K562 (cell line): ENCODE measurements at regions not wholly inside any gene's neighbourhood (a gene's known extent, or its start where the extent isn't known, plus 50 kb on each side); places are given as distances from the start of the nearest gene placed in this dataset.

ENCODE experiments used
- ATAC-seq: fragments of 200-7000 bp; cut with Tn5 transposase; 3 replicates; pipeline ENCODE4 v1.9.1; 2020; ENCODE audit warnings: moderate library complexity
- BruUV-seq: library from RNA; stranded (reverse); fragments of 400-500 nt; replicated peaks from 2 replicates; lab custom pipeline; 2021; lab: Mats Ljungman, UMichigan
- CTCF ChIA-PET: fragments of 300-600 bp; formaldehyde crosslinking; extraction: SDS; loops from one replicate; lab custom pipeline; 2021; ENCODE audit warnings: low intra/inter-chr PET ratio; lab: Yijun Ruan, JAX
- POLR2A ChIA-PET: fragments of 300-600, 350-650 bp; sonication (Branson Sonifier 250); formaldehyde crosslinking; extraction: SDS; loops from one replicate; lab custom pipeline; 2021; ENCODE audit warnings: antibody characterized with exemption, inconsistent platforms; lab: Yijun Ruan, JAX
- DNase-seq, 4 experiments: peaks; one replicate each; pipeline versions ENCODE4 v3.0.0 to v3.0.0-alpha.2; 2011 to 2018; ENCODE audit warnings: low spot score in 3 of 4, mixed read lengths in 3 of 4; ENCODE audit errors: extremely low read depth in 1 of 4
- FAIRE-seq: peaks from 2 replicates; lab custom pipeline; 2011; peaks lifted over from hg19 to GRCh38; lab: Jason Lieb, UNC
- H2AFZ ChIP-seq: 2 replicates; pipeline ENCODE4 v1.6.0; 2011; ENCODE audit warnings: low read depth, low read length, control low read depth, inconsistent platforms
- H3K27ac ChIP-seq: fragments of 200-600 bp; 3 replicates; pipeline ENCODE4 v1.8.0; 2011; ENCODE audit warnings: low read depth, mild to moderate bottlenecking, control low read depth, inconsistent platforms, low read length, moderate library complexity, mixed read lengths; ENCODE audit errors: extremely low read depth
- H3K27me3 ChIP-seq, 2 experiments: fragments of 300-600 bp in 1 of 2; 2 replicates in 1 of 2; 3 replicates in 1 of 2; pipeline versions ENCODE4 v1.6.0 to v1.8.0; 2011; ENCODE audit warnings: inconsistent platforms in 2 of 2, low read length in 2 of 2, mild to moderate bottlenecking in 1 of 2, mixed read lengths in 1 of 2, moderate library complexity in 1 of 2; ENCODE audit not compliant: control insufficient read depth in 2 of 2, insufficient read depth in 2 of 2
- H3K36me3 ChIP-seq: fragments of 300-600 bp; 3 replicates; pipeline ENCODE4 v1.8.0; 2011; ENCODE audit warnings: mild to moderate bottlenecking, low read length, inconsistent platforms; ENCODE audit not compliant: control insufficient read depth, insufficient read depth
- H3K4me1 ChIP-seq, 2 experiments: fragments of 200-600 bp in 1 of 2; replicated peaks in 1 of 2; 2 replicates in 1 of 2; 3 replicates in 1 of 2; pipeline versions ENCODE4 v1.5.1 to v1.8.0; 2011; ENCODE audit warnings: inconsistent platforms in 2 of 2, low read length in 2 of 2, mild to moderate bottlenecking in 1 of 2, mixed read lengths in 1 of 2, moderate library complexity in 1 of 2; ENCODE audit not compliant: control insufficient read depth in 2 of 2, insufficient read depth in 2 of 2
- H3K4me2 ChIP-seq: 2 replicates; pipeline ENCODE4 v1.6.1; 2011; ENCODE audit warnings: low read length, control low read depth, inconsistent platforms, mixed read lengths; ENCODE audit not compliant: insufficient read depth
- H3K4me3 ChIP-seq: fragments of 200-600 bp; sonication (generic), shearing (Covaris generic); 2 replicates; pipeline ENCODE4 v1.5.1; 2016; ENCODE audit warnings: control low read depth, inconsistent platforms
- H3K79me2 ChIP-seq: fragments of 200-600 bp; 3 replicates; pipeline ENCODE4 v1.8.0; 2011; ENCODE audit warnings: low read length, inconsistent platforms; ENCODE audit not compliant: control insufficient read depth, insufficient read depth
- H3K9ac ChIP-seq, 2 experiments: 2 replicates each; pipeline versions ENCODE4 v1.6.0 to v1.6.1; 2011; ENCODE audit warnings: low read depth in 2 of 2, low read length in 2 of 2, control low read depth in 1 of 2, inconsistent platforms in 1 of 2, mild to moderate bottlenecking in 1 of 2, mixed read lengths in 1 of 2; ENCODE audit not compliant: insufficient read depth in 1 of 2
- H3K9me1 ChIP-seq: one replicate; pipeline ENCODE4 v1.6.0; 2011; ENCODE audit warnings: inconsistent platforms, mild to moderate bottlenecking, low read length, moderate library complexity; ENCODE audit not compliant: control insufficient read depth, insufficient read depth
- H3K9me3 ChIP-seq: replicated peaks from 2 replicates; pipeline ENCODE4 v1.5.1; 2011; ENCODE audit warnings: low read depth, low read length, inconsistent platforms; ENCODE audit not compliant: control insufficient read depth, insufficient read depth
- H4K20me1 ChIP-seq: replicated peaks from 2 replicates; pipeline ENCODE4 v1.6.1; 2011; ENCODE audit warnings: low read length, inconsistent platforms, mixed read lengths; ENCODE audit not compliant: control insufficient read depth, insufficient read depth
- ELF4 ChIP-seq: fragments of 450-650 bp; formaldehyde crosslinking; IDR thresholded peaks from 2 replicates; pipeline ENCODE4 v1.4.0; 2022; ENCODE audit warnings: missing genetic modification characterization
- ETS2 ChIP-seq: IDR thresholded peaks from 2 replicates; pipeline ENCODE4 v1.6.1; 2016; ENCODE audit warnings: borderline replicate concordance, missing genetic modification characterization, mild to moderate bottlenecking, moderate library complexity, missing compliant biosample characterization; ENCODE audit not compliant: poor library complexity, severe bottlenecking
- PHB2 ChIP-seq: fragments of 450-650 bp; IDR thresholded peaks from 2 replicates; pipeline ENCODE4 v1.6.1; 2017; ENCODE audit warnings: low read depth
- RNF2 ChIP-seq: sonication (generic); IDR thresholded peaks from 2 replicates; pipeline ENCODE4 v1.6.1; 2016
- SREBF1 ChIP-seq: fragments of 150-350 bp; IDR thresholded peaks from 2 replicates; pipeline ENCODE4 v1.6.1; 2014; ENCODE audit warnings: antibody characterized with exemption, low read depth, low read length, borderline replicate concordance
- ZBTB43 ChIP-seq: sonication (generic); formaldehyde crosslinking; IDR thresholded peaks from 2 replicates; pipeline ENCODE4 v1.8.0; 2023; ENCODE audit warnings: mild to moderate bottlenecking, missing genetic modification reagents
- ZNF76 ChIP-seq: fragments of 250-450 bp; sonication (Bioruptor Pico); IDR thresholded peaks from 2 replicates; pipeline ENCODE4 v1.4.0; 2020; ENCODE audit warnings: mild to moderate bottlenecking, moderate library complexity, borderline replicate concordance
- ZZZ3 ChIP-seq: fragments of 450-650 bp; IDR thresholded peaks from 2 replicates; pipeline ENCODE4 v1.6.1; 2016; ENCODE audit warnings: antibody characterized with exemption, mild to moderate bottlenecking, moderate library complexity
- WGBS: fragments of 100-300 bp; shearing (Covaris generic); methylation state at CpG from one replicate; pipeline ENCODE4 v1.1.6; 2016; ENCODE audit warnings: low coverage, mixed read lengths; ENCODE audit not compliant: insufficient coverage; ENCODE audit errors: missing lambda C conversion rate; 5-methylcytosine and 5-hydroxymethylcytosine counted together
- in situ Hi-C: fragments of 300-500 bp; cut with MboI; formaldehyde crosslinking; loops from 4 replicates; pipeline ENCODE4 v1.15.0; 2018; ENCODE audit warnings: inconsistent platforms, mixed read lengths
- intact Hi-C: fragments of 100-400 bp; cut with micrococcal nuclease; formaldehyde crosslinking; loops from 2 replicates; pipeline ENCODE4 v1.14.2; 2022

DNA sequence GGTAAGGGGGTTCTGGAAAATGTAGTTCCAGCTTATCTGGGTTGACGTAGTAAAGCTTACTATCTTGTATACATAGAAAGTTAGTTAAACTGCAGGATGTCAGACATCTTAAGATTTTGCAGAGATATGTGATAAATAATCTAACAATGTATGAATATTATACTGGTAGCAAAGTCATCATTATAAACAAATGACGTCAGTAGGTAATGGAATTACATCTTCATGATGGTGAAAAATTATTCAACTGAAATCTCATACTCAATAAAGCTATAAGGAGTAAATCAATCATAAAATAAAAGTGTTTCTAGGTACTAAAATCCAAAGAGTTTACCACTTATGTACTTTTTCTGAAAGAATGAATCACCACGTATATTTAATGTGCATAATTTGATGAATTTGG lies 217.3 kb upstream of the CDH10 start:
- Histone ChIP-seq H4K20me1 (no peaks in the 10 kb centered on the region), H3K4me2 (no peak overlapping the region), H3K79me2 (no peaks in the 10 kb centered on the region), H3K9me1 (no peaks in the 10 kb centered on the region), H3K27ac (no peak overlapping the region), H3K4me3 (no peak overlapping the region), H3K9ac (no peak overlapping the region), H2AFZ (no peak overlapping the region), H3K4me1 (no peaks in the 10 kb centered on the region), H3K36me3 (no peaks in the 10 kb centered on the region), H3K27me3 (no peaks in the 10 kb centered on the region)
- no peak for ATAC-seq
- CTCF ChIA-PET = no interaction called here
- DNase-seq = no peak
- POLR2A ChIA-PET = interaction anchor here (0.6 kb wide), 1 partner anchor 1990 kb away, joined by 3 read pairs; no protein-coding TSS in a partner anchor
- WGBS = 0% methylated on average over 3 of the region's 3 CpGs
- BruUV-seq = no TSS peak
- no peak for FAIRE-seq
- TF ChIP-seq ZBTB43 (CRISPR knock-in tag) = no peak
- TF ChIP-seq PHB2 = no peak
- TF ChIP-seq ZZZ3 = no peak
- no peak for TF ChIP-seq ETS2
- TF ChIP-seq RNF2 = no peak
- TF ChIP-seq ZNF76 = no peak
- no peak for TF ChIP-seq SREBF1
- TF ChIP-seq ELF4 = no peak
- TF ChIP-seq, all 486 proteins: peak for 0
- H3K9me3 ChIP-seq = no peaks in the 10 kb centered on the region
- in situ Hi-C loops (no loop called here), intact Hi-C loops (no loop called here)
